Breast epithelium (tissue), 4 donors: ENCODE measurements at regions not wholly inside any gene's neighbourhood (a gene's known extent, or its start where the extent isn't known, plus 50 kb on each side); places are given as distances from the start of the nearest gene placed in this dataset.

ENCODE experiments used
- DNase-seq, 2 donors: peaks; one replicate each; pipeline ENCODE4 v3.0.0-alpha.2; 2019; ENCODE audit warnings: low spot score in 2 of 2
- H3K27ac ChIP-seq, 2 donors: fragments of 200-600 bp; sonication (generic) in 1 of 2; one replicate each; pipeline ENCODE4 v1.5.1; 2016 to 2019; ENCODE audit warnings: mild to moderate bottlenecking in 1 of 2
- H3K27me3 ChIP-seq, 2 donors: fragments of 200-600 bp; sonication (generic) in 1 of 2; one replicate each; pipeline versions ENCODE4 v1.5.1 to v1.6.0; 2017 to 2019; ENCODE audit warnings: control low read depth in 1 of 2, mild to moderate bottlenecking in 1 of 2
- H3K36me3 ChIP-seq: fragments of 200-600 bp; one replicate; pipeline ENCODE4 v1.5.1; 2019
- H3K4me1 ChIP-seq, 2 donors: fragments of 200-600 bp; sonication (generic); one replicate each; pipeline ENCODE4 v1.5.1; 2016 to 2019; ENCODE audit warnings: control low read depth in 1 of 2
- H3K4me3 ChIP-seq, 3 donors: fragments of 200-600 bp; sonication (generic); 1 replicate in 2 of 3; 2 replicates in 1 of 3; pipeline ENCODE4 v1.5.1; 2016 to 2019; ENCODE audit warnings: mild to moderate bottlenecking in 3 of 3, moderate library complexity in 2 of 3
- H3K9me3 ChIP-seq, 2 donors: fragments of 200-600 bp; sonication (generic) in 1 of 2; one replicate each; pipeline ENCODE4 v1.5.1; 2016 to 2019; ENCODE audit warnings: control low read depth in 1 of 2
- CTCF ChIP-seq, 3 donors: fragments of 450-650 bp; IDR thresholded peaks; one replicate each; pipeline ENCODE4 v1.5.1; 2016 to 2017; ENCODE audit warnings: antibody characterized with exemption in 3 of 3, mild to moderate bottlenecking in 3 of 3, moderate library complexity in 3 of 3
- POLR2A ChIP-seq: fragments of 450-650 bp; IDR thresholded peaks from one replicate; pipeline ENCODE4 v1.6.1; 2016; ENCODE audit warnings: antibody characterized with exemption, mild to moderate bottlenecking, moderate library complexity
- POLR2AphosphoS5 ChIP-seq, 3 donors: sonication (generic); formaldehyde crosslinking; IDR thresholded peaks; one replicate each; pipeline ENCODE4 v1.6.1; 2017; ENCODE audit warnings: antibody characterized with exemption in 3 of 3
- intact Hi-C: fragments of 100-400 bp; cut with DNase I; formaldehyde crosslinking; loops from one replicate; pipeline ENCODE4 v1.15.1; 2023; ENCODE audit warnings: low total_unique reads

GRCh38 chr3:72229952-72230351, 445.0 kb upstream of the PROK2 start:
- Histone ChIP-seq H3K9me3 (peaks cover 12 to 15% of the 10 kb centered on the region in 2 donors), H3K4me1 (peaks cover 0 to 11% of the 10 kb centered on the region in 2 donors), H3K4me3 (no peak overlapping the region), H3K27me3 (no peaks in the 10 kb centered on the region), H3K36me3 (no peaks in the 10 kb centered on the region), H3K27ac (no peak overlapping the region)
- intact Hi-C loops: no loop called here
- no peak for TF ChIP-seq POLR2AphosphoS5 (IDR thresholded peaks at IDR 0.05)
- TF ChIP-seq POLR2A: no peak
- no peak for TF ChIP-seq CTCF (IDR thresholded peaks at IDR 0.05)
- DNase-seq: no peak

- TF ChIP-seq CTCF (IDR thresholded peaks at IDR 0.05): no peak
- no peak for TF ChIP-seq POLR2A
- no peak for TF ChIP-seq POLR2AphosphoS5 (IDR thresholded peaks at IDR 0.05)
- H3K36me3 ChIP-seq: no peaks in the 10 kb centered on the region
These were observed 442.6 kb upstream of the PROK2 start for GRCh38 chr3:72227486-72228070.

DNA sequence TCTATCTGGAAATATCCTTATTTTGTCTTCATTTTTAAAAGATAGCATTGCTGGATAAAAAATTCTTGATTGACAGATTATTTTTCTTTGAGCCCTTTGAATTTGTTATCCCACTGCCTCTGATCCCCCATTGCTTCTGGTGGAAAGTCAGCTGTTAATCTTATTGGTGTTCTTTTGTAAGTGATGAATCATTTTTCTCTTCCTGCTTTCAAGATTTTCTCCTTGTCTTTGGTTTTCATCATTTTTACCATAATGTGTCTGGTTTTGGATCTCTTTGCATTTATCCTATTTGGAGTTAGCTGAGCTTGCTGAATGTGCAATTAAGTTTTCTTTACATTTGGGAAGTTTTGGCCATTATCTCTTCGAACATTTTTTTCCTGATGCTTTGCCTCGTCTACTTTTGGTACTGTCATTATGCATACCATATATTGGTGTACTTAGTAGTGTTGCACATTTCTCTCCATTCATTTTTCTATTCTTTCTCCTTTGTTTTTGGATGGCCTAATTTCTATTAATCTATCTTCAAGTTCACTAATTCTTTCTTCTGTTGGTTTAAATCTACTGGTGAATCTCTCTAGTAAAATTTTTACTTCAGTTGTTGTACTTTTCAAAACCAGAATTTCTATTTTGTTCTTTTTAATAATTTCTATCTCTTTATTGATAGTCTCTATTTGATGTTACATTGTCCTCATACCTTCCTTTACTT, 440.0 kb upstream of the PROK2 start:
- DNase-seq: no peak
- intact Hi-C loops: no loop called here
- no peaks in the 10 kb centered on the region for H3K27me3 ChIP-seq
- peaks cover 18 to 26% of the 10 kb centered on the region in 2 donors for H3K9me3 ChIP-seq
- H3K4me3 ChIP-seq: no peak overlapping the region
- H3K36me3 ChIP-seq: no peaks in the 10 kb centered on the region
- H3K27ac ChIP-seq: no peak overlapping the region
- TF ChIP-seq POLR2AphosphoS5 (IDR thresholded peaks at IDR 0.05): no peak
- no peak for TF ChIP-seq POLR2A
- TF ChIP-seq CTCF (IDR thresholded peaks at IDR 0.05): no peak
- H3K4me1 ChIP-seq: no peaks in the 10 kb centered on the region

More at GRCh38 chr3:72227486-72228070, 442.6 kb upstream of the PROK2 start:
- Histone ChIP-seq H3K27ac (no peak overlapping the region), H3K9me3 (peaks cover 18 to 26% of the 10 kb centered on the region in 2 donors), H3K4me3 (no peak overlapping the region), H3K27me3 (no peaks in the 10 kb centered on the region), H3K4me1 (no peaks in the 10 kb centered on the region)
- DNase-seq: no peak
- intact Hi-C loops: no loop called here

DNA sequence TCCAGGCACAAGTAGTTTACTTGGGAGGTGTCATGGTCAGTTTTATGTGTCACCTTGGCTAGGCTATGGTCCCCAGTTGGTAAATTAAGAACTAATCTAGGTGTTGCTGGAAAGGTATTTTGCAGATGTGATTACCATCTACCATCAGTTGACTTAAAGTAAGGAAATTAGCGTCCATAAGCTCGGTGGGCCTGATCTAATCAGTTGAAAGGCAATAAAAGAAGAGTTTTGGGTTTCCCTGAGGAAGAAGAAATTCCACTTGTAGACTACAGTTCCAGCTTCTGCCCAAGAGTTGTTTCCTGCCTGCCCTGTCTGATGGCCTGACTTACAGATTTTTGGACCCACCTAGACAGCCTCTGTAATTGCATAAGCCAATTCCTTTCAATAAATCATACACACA, 438.7 kb upstream of the PROK2 start:
- no peak for DNase-seq
- H3K27ac ChIP-seq: no peak overlapping the region
- no peaks in the 10 kb centered on the region for H3K4me1 ChIP-seq
- TF ChIP-seq POLR2A: no peak
- TF ChIP-seq POLR2AphosphoS5 (IDR thresholded peaks at IDR 0.05): no peak
- no peak for TF ChIP-seq CTCF (IDR thresholded peaks at IDR 0.05)
- H3K36me3 ChIP-seq: no peaks in the 10 kb centered on the region
- peaks cover 18 to 26% of the 10 kb centered on the region in 2 donors for H3K9me3 ChIP-seq
- no peaks in the 10 kb centered on the region for H3K27me3 ChIP-seq
- intact Hi-C loops: no loop called here
- H3K4me3 ChIP-seq: no peak overlapping the region

GRCh38 chr3:72223116-72223515, 438.2 kb upstream of the PROK2 start:
- no peaks in the 10 kb centered on the region for H3K27me3 ChIP-seq
- H3K36me3 ChIP-seq: no peaks in the 10 kb centered on the region
- H3K4me1 ChIP-seq: no peaks in the 10 kb centered on the region
- no peak for TF ChIP-seq POLR2AphosphoS5 (IDR thresholded peaks at IDR 0.05)
- TF ChIP-seq POLR2A: no peak
- no peak for TF ChIP-seq CTCF (IDR thresholded peaks at IDR 0.05)
- peaks cover 18 to 26% of the 10 kb centered on the region in 2 donors for H3K9me3 ChIP-seq
- DNase-seq: no peak
- intact Hi-C loops: no loop called here
- H3K4me3 ChIP-seq: no peak overlapping the region
- H3K27ac ChIP-seq: no peak overlapping the region
